ENCODE measurements at regions not wholly inside any gene's neighbourhood (a gene's known extent, or its start where the extent isn't known, plus 50 kb on each side); places are given as distances from the start of the nearest gene placed in this dataset.

GRCh38 chr3:18247139-18247695, 177.9 kb downstream of the SATB1 start:
- Histone ChIP-seq H3T11ph (ENCODE audit: low read length) (no peak overlapping the region), H3K79me2 (ENCODE audit: insufficient read depth, low read length) (no peaks in the 10 kb centered on the region; the same call in 1 of the 2 replicates), H4K20me1 (ENCODE audit: control insufficient read depth, insufficient read depth, insufficient read length) (no peaks in the 10 kb centered on the region), H4K91ac (ENCODE audit: insufficient read length, low read depth, low read length) (no peak overlapping the region), H3K4ac (ENCODE audit: low read depth, low read length) (no peak overlapping the region), H3K56ac (ENCODE audit: insufficient read length, low read depth, low read length) (no peak overlapping the region), H4K5ac (ENCODE audit: insufficient read length, low read depth, low read length) (no peak overlapping the region), H3K9me3 (ENCODE audit: control insufficient read depth, low read depth, low read length) (no peaks in the 10 kb centered on the region), H2BK15ac (ENCODE audit: low read depth, low read length) (no peak overlapping the region), H3K23me2 (ENCODE audit: insufficient read length, low read depth, low read length, poor library complexity, severe bottlenecking) (no peaks in the 10 kb centered on the region), H3K18ac (ENCODE audit: insufficient read length, low read depth, low read length) (no peak overlapping the region), H3K79me1 (ENCODE audit: insufficient read depth, low read depth, low read length, poor library complexity, severe bottlenecking) (no peaks in the 10 kb centered on the region), H3K23ac (ENCODE audit: insufficient read length, low read depth, low read length) (no peak overlapping the region), H2AFZ (ENCODE audit: low read length) (no peak overlapping the region), H3K4me2 (ENCODE audit: insufficient read depth, insufficient read length, low read length) (no peak overlapping the region), H2BK20ac (ENCODE audit: low read depth, low read length, poor library complexity, severe bottlenecking) (no peak overlapping the region), H3K14ac (ENCODE audit: insufficient read depth, low read length) (no peak overlapping the region), H2BK5ac (ENCODE audit: insufficient read length, low read length) (no peak overlapping the region), H3K27ac (ENCODE audit: insufficient read length, low read depth, low read length) (no peak overlapping the region), H3K4me1 (ENCODE audit: insufficient read depth, low read length) (peaks cover 10% of the 10 kb centered on the region), H3K27me3 (ENCODE audit: insufficient read depth, low read length) (no peaks in the 10 kb centered on the region), H2BK12ac (ENCODE audit: insufficient read length, low read depth, low read length) (no peak overlapping the region), H4K8ac (replicated peaks; ENCODE audit: insufficient read length, low read depth, low read length) (no peak overlapping the region), H3K9ac (ENCODE audit: extremely low read depth, insufficient read length, low read length) (no peak overlapping the region), H2AK5ac (ENCODE audit: insufficient read length, low read length) (no peak overlapping the region), H2BK120ac (ENCODE audit: low read depth, low read length, poor library complexity, severe bottlenecking) (no peak overlapping the region)
- Mint-ChIP-seq H3K36me3 (ENCODE audit: insufficient read depth in 1 of 3, low read depth in 3 of 3) (no peaks in the 10 kb centered on the region), H3K4me3 (no peak overlapping the region), H3K4me1 (peaks cover 37 to 40% of the 10 kb centered on the region in 2 experiments), H3K27me3 (ENCODE audit: low read depth) (no peaks in the 10 kb centered on the region), H3K27ac (peak overlapping the region in 1 of 3 experiments; percentile 35; a peak in 1 of 7 replicates), H3K9me3 (no peaks in the 10 kb centered on the region)
- no peak for DNase-seq
- no peak for TF ChIP-seq CTCF (conservative IDR thresholded peaks at IDR 0.05)
